Colonic mucosa (tissue), 4 donors: ENCODE measurements at regions not wholly inside any gene's neighbourhood (a gene's known extent, or its start where the extent isn't known, plus 50 kb on each side); places are given as distances from the start of the nearest gene placed in this dataset.

Experiments
- DNase-seq: peaks from one replicate; pipeline ENCODE4 v3.0.0-alpha.2; 2020
- H3K27ac ChIP-seq: fragments of 200-600 bp; one replicate; pipeline ENCODE4 v1.8.0; 2021
- H3K27me3 ChIP-seq: fragments of 200-600 bp; one replicate; pipeline ENCODE4 v1.8.0; 2021
- H3K36me3 ChIP-seq: fragments of 200-600 bp; one replicate; pipeline ENCODE4 v1.8.0; 2021
- H3K4me1 ChIP-seq: fragments of 200-600 bp; one replicate; pipeline ENCODE4 v1.8.0; 2021; ENCODE audit warnings: mild to moderate bottlenecking
- H3K4me3 ChIP-seq: fragments of 200-600 bp; one replicate; pipeline ENCODE4 v1.8.0; 2021
- H3K9ac ChIP-seq, 2 donors: one replicate each; pipeline ENCODE4 v1.7.0; 2013; ENCODE audit warnings: control low read depth in 2 of 2, low read depth in 2 of 2, low read length in 2 of 2
- H3K9me3 ChIP-seq: fragments of 200-600 bp; one replicate; pipeline ENCODE4 v1.8.0; 2021
- CTCF ChIP-seq: fragments of 200-600 bp; IDR thresholded peaks from one replicate; pipeline ENCODE4 v1.8.0; 2022; ENCODE audit warnings: antibody characterized with exemption, mild to moderate bottlenecking
- intact Hi-C: fragments of 100-400 bp; cut with DNase I; formaldehyde crosslinking; loops from one replicate; pipeline ENCODE4 v1.14.1; 2022
- donor health status: healthy.
- donor health status: DM: no; HTN: no; CAD: no.
- donor health status: DM: no; HTN: no; CAD: no.

DNA sequence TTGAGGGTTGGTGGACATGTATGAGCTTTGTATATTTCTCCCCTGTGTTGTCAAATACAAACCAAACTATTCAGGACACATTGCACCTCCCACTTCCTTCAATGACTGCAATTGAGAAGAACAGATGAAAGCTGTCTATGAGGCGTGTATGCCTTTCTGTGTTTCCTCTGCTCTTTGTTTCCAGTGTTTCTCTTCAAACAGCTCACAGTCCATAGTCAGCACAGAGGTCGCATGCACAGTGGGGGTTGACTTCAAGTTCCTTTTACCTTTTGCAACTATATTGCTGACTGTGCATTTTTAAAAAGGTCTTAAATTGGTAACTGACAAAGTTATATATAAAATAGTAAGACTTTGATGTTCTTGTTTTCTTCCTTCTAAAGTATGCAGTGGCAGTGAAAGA, 957.8 kb downstream of the C4orf33 start:
- DNase-seq, result no peak
- Histone ChIP-seq H3K36me3 (no peaks in the 10 kb centered on the region), H3K9ac (no peak overlapping the region), H3K4me3 (no peak overlapping the region), H3K4me1 (no peaks in the 10 kb centered on the region), H3K27me3 (no peaks in the 10 kb centered on the region), H3K27ac (no peak overlapping the region), H3K9me3 (no peaks in the 10 kb centered on the region)
- intact Hi-C loops, result no loop called here
- no peak for TF ChIP-seq CTCF

DNA sequence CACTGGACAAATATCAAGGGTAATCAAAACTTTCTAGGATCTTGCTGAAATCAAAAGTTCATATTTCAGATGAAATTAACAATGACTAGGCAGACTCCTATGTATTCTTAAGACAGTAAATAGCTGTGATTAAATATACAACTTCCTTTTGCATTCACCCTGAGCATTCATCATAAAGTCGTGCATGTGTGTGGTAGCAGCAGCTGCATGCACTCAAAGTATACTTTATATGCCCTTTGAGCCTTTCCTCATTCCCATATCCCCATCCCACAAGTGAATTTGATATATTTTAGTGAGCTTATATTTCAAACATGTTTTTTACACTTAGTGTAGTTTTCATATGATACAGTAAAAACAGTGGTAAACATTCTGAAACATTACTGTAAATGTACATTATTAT, 959.0 kb downstream of the C4orf33 start:
- intact Hi-C loops, result no loop called here
- H3K27me3 ChIP-seq, result no peaks in the 10 kb centered on the region
- no peak overlapping the region for H3K9ac ChIP-seq
- no peaks in the 10 kb centered on the region for H3K9me3 ChIP-seq
- no peak overlapping the region for H3K4me3 ChIP-seq
- no peak for TF ChIP-seq CTCF
- no peaks in the 10 kb centered on the region for H3K4me1 ChIP-seq
- no peaks in the 10 kb centered on the region for H3K36me3 ChIP-seq
- H3K27ac ChIP-seq, result no peak overlapping the region
- DNase-seq, result no peak

GRCh38 chr4:130056286-130056685, 960.3 kb downstream of the C4orf33 start:
- H3K9me3 ChIP-seq, result no peaks in the 10 kb centered on the region
- H3K27me3 ChIP-seq, result no peaks in the 10 kb centered on the region
- no peak overlapping the region for H3K4me3 ChIP-seq
- DNase-seq, result no peak
- no peaks in the 10 kb centered on the region for H3K4me1 ChIP-seq
- intact Hi-C loops, result no loop called here
- H3K9ac ChIP-seq, result no peak overlapping the region
- no peak for TF ChIP-seq CTCF
- H3K27ac ChIP-seq, result no peak overlapping the region
- no peaks in the 10 kb centered on the region for H3K36me3 ChIP-seq

- Histone ChIP-seq H3K27me3 (no peaks in the 10 kb centered on the region), H3K4me3 (no peak overlapping the region), H3K36me3 (no peaks in the 10 kb centered on the region), H3K9ac (no peak overlapping the region), H3K4me1 (no peaks in the 10 kb centered on the region), H3K9me3 (no peaks in the 10 kb centered on the region), H3K27ac (no peak overlapping the region)
- TF ChIP-seq CTCF, result no peak
- intact Hi-C loops, result no loop called here
- no peak for DNase-seq
Observed at GRCh38 chr4:130064471-130064870, 968.5 kb downstream of the C4orf33 start.

DNA sequence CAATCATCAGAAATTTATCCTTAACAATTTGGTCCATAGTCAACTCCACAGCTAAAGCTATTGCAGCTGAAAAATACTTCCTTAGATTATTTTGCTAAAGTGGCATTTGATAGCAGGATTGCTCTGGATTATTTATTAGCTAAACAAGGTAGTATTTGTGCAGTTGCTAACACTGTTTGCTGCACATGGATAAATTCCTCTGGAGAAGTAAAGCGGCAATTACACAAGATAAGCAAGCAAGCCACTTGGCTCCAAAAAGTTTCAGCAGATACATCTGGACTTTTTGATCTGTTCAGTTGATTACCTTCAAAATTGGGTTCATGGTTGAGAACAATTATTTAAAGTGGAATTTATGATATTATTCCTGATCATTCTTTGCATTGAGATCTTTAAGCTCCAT, 971.5 kb downstream of the C4orf33 start:
- Histone ChIP-seq H3K27ac (no peak overlapping the region), H3K9me3 (no peaks in the 10 kb centered on the region), H3K9ac (no peak overlapping the region), H3K4me1 (no peaks in the 10 kb centered on the region), H3K4me3 (no peak overlapping the region), H3K36me3 (no peaks in the 10 kb centered on the region), H3K27me3 (no peaks in the 10 kb centered on the region)
- intact Hi-C loops, result no loop called here
- no peak for TF ChIP-seq CTCF
- no peak for DNase-seq

- no peak for DNase-seq
- Histone ChIP-seq H3K27me3 (no peaks in the 10 kb centered on the region), H3K9me3 (no peaks in the 10 kb centered on the region), H3K9ac (no peak overlapping the region), H3K36me3 (no peaks in the 10 kb centered on the region), H3K27ac (no peak overlapping the region), H3K4me3 (no peak overlapping the region), H3K4me1 (no peaks in the 10 kb centered on the region)
- no peak for TF ChIP-seq CTCF
- intact Hi-C loops, result no loop called here
Observed at GRCh38 chr4:130068072-130068471, 972.1 kb downstream of the C4orf33 start.
